HK-2 (cell line): ENCODE measurements at regions not wholly inside any gene's neighbourhood (a gene's known extent, or its start where the extent isn't known, plus 50 kb on each side); places are given as distances from the start of the nearest gene placed in this dataset.
"Not testable (repeated sequence)": the region's sequence is repeated elsewhere in the genome, so short reads cannot be mapped to it uniquely, and the experiment has no call there.

Experiments
- DNase-seq: peaks from one replicate; pipeline ENCODE4 v3.0.0-alpha.2; 2018; ENCODE audit not compliant: unreplicated experiment

DNA sequence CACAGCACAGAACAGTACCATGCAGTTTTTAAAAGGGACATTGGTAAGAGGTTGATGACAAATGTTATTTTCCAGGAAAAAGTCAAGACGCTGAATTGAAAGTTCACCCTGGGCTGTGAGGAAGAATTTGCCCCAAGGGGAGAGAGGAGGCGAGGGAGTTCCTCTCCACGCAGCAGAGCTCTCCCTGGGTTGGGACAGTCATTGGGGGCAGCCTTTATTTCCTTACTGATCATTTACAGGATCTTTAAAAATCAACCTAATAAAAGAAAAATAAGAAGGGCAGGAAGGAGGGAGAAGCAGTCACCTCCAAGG, 49.9 kb upstream of the WNT7B start:
- DNase-seq, result no peak

DNA sequence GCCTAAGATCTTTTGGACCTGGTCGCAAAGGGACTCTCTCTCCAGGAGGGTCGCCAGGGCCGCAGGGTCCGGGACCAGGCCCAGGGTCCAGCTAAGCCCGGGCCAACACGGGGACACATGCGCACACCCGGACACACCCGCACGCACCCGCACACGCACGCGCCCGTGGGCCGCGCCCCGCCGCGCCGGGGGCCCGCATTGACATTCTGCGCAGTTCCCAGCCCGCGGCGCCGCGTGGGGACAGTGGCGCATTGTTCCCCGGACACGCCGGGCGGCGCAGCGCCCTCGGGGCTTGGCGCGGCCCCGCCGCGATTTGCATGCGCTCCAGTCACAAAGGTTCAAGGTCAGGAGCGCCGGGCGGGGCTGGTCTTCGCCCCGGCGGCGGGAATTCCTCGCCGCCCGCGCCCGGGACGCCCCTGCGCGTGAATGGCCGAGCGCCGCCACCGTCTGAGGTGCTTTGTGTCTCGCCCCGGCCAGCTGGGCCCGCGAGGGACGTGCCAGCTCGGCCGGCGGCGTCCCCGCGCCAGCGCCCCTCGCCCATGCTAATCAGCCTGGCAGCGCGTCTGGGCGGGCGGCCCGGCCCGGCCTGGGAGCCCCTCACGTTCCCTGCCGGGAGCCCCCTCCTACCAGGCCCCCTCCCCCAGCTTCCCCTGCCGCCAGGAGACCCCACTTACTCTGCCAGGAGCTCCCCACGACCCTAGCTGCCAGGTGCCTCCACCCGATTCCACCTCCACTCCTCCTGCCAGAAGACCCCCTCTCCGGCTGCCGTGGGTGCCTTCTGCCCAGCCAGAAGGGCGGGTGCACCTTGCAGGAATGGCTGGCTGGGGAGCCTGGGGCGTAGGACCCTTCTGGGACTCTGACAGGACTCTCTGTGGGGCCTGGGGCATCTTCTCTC, 50.5 kb upstream of the WNT7B start:
- no peak for DNase-seq

DNA sequence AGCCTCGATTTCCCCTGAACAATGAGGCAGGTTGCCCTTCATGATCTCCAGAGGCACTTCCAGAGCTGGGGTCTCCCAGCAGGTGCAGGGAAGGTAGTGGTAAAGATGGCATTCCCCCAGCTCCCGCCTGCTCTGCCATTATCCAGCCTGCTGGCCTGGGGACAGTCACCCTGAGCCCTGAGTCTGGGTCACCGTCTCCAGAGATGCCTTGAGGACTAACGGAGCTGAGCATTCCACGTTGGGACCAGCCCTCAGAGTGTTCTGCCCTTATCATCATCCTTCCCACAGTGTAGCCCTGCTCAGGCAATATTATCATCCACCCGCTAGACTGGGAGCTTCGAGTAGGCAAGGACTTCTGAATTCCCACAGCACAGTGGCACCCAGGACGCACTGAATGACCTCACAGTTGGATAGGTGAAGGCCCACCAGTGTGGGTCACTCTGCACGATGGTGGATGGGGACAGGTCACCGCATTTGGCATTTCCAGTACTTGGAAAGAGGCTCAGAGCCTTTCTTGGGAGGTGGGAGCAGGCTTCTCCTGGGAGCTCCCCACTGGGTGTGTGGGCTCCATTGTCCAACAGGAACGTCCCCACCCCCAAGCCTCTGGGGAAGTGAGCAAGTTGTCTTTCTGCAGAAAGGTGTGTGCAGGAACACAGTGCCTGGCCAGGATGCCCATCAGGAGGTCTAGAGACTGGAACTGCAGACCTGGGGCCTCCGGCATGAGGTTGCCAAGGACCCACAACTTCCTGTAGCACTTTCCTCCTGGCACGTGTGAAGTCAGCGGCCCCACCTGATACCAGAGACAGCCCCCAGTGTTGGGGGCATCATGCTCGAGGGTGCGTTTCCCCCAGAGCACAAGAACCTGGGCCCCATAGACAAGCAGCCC, 51.4 kb upstream of the WNT7B start:
- DNase-seq, result no peak

DNA sequence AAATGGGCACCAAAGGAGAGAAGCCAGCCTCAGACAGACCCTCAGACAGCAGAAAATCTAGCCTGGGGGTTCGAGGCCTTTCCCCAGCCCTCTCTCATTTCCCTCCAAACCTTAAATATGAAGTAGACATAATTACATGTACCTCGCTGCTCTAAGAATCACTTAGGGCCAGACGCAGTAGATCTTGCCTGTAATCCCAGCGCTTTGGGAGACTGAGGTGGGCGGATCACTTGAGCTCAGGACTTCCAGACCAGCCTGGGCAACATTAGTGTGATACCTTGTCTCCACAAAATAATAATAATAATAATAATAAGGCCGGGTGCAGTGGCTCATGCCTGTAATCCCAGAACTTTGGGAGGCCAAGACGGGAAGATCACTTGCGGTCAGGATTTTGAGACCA, 52.1 kb upstream of the WNT7B start:
- DNase-seq, result no peak

DNA sequence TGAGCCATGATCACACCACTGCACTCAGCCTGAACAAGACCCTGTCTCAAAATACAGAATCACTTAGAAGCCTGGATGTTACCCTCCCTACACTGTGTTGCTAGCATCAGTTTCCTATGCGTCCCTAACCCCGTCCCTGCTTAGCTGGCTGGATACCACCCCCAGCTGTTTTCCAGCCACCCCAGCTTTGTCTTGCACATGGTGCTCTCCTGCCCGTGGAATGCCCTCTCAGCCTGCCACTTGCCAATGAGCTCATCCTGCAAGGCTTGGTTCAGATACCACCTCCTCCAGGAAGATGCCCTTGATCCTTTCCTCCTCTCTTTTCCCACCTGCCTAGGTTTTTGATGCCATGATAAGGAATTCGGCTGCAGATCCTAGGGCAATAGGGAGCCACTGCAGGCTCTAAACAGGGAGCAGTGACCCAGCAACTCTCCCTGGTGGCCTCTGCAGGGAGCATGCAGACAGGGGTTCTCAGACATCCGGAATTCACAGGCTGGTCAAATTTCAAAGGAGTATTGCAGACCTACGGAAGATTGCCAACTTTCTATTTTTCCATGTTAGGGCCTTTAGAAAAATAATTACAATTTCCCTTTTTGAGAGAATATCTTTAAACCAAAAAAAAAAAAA, 52.7 kb upstream of the WNT7B start:
- no peak for DNase-seq

DNA sequence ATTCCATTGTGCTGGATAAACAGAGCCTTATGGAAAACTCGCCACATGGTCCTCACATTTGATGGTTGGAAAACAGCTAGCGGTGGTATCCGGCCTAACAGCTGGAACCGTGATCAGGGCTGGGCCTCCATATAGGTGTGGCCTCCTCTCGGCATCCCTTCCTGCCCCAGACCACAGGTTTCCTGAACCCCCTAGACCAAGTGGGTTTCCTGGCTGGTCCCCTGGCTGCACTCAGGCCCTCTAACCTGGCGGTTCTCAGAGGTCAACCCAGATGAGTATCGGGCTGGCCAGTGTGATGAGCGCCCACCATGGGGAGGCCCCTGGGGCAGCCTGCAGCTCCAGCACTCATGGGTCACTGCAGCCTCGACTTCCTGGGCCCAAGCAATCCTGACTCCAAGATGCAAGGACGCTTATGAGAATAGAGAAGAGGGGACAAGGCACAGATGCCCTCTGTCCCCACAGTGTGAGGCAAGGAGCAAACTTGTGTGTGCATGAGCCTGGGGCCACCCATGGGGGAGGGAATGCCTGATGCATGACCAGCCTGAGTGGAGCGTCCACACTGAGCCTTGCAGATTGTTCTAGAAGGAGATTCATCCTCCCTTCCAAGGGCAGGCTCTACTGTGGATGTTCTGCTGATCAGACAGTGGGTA, 53.4 kb upstream of the WNT7B start:
- DNase-seq, result no peak

DNA sequence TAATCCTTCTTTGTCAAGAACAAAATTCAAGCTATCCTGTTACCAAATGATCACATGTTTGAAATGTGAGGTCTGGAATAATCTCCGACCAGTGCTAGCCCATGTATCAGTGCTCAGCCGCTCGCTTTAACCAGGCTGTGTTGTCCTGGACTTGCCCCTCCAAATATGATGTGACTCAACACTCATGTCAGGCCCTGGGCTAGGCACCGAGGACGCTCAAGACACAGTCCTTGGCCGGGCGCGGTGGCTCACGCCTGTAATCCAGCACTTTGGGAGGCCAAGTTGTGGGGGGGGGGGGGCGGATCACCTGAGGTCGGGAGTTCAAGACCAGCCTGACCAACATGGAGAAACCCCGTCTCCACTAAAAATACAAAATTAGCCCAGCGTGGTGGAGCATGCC, 54.1 kb upstream of the WNT7B start:
- DNase-seq, result no peak

DNA sequence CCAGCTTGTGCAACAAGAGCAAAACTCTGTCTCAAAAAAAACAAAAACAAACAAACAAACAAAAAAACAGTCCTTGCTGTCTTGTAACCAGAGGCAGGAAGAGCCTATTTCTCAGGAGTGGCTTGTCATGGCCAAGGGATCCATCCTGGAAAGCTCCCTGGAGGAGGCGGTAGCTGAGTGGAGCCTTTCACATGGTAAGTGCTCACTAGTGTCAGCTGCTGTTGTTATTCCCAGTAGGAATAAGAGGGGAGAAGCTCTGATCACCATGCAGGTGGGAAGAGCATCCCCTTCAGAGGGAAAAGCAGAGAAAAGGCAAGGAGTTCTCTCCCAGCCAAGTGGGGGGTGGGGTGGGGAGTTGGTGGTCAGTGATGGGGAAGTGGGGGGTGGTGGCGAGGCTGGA, 54.6 kb upstream of the WNT7B start:
- DNase-seq, result no peak

DNA sequence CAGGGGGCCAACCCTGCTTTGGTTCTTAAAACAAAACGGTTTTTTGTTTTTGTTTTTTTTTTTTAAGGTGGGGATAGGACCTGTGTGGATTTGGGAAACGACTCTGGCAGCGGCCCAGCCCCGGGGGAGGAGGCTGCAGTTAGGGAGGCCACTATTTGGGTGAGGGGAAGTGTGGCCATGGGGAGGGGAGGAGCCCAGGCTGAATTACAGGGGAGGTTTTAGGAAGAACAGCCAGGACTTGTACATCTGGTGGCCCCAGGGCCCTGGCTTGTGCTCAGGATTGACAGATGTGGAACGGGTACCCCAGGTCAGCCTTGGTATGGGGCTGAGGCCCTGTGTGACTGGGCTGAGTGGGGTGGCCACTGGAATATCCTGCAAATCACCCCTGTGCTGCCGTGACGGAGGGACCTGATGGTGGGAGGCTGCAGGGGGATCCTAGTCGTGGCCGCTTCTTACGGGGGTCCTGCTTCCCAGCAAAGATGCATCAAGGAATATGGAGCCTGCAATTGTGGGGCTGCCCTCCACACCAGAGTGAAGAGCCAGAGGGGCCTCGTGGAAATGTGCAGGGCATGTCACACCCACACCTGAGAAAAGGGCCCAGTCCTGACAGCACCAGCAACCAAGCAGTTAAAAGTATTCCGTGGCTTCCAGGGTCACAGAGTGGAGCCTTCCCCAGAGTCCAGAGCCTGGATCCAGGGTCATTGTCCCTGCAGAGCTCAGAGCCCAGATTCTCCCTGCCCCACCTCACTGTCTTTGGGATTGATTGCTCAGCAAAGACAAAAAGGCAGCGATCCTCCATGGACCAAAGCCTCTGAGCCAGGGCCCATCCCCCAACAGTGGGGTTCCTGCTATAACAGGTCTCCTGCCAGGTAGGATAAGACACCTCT, 55.2 kb upstream of the WNT7B start:
- no peak for DNase-seq

DNA sequence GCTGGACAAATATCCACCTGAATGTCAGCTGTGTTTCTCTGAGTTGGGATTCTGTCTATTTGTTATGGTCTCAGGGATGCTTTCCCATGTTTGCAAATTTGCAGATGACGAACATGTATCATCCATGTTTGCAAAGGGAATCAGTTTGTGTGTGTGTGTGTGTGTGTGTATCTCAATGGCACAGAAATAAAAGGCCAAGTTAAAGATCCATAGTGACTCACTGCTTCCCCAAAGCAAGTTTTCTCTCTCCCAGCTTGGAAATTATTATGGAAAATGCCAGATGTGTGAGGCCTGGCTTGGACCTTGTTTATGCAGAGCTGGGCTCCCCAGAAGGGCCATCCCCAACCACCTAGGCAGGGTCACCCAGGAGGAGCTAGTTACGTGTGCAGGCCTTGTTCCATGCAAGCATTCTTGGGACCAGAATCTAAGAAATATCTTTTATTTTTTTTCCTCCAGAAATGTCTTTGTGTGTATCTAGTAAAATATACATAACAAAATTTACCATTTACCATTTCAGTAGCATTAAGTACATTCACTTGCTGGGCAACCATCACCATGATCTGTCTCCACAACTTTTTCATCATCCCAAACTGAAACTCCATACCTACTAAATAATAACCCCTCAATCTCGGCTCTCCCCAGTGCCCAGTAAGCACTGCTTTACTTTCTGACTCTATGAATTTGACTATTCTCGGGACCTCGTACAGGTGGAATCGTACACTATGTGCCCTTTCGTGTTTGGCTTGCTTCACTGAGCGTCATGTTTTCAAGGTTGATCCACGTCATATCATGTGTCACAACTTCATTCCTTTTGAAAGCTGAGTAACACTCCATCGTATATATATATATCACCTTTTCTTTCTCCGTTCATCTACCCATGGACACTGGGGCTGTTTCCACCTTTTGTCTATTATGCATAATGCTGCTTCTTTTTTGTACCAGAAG, 56.6 kb upstream of the WNT7B start:
- DNase-seq, result no peak

DNA sequence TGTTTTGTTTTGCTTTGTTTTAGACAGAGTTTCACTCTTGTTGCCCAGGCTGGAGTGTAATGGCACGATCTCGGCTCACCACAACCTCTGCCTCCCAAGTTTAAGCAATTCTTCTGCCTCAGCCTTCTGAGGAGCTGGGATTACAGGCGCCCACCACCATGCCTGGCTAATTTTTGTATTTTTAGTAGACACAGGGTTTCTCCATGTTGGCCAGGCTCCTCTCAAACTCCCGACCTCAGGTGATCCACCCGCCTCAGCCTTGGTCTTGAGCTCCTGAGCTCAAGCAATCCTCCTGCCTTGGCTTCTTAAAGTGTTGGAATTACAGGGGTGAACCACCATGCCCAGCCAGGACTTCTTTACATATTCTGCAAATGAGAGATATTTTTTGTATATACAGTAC, 57.5 kb upstream of the WNT7B start:
- not testable (repeated sequence) for DNase-seq

DNA sequence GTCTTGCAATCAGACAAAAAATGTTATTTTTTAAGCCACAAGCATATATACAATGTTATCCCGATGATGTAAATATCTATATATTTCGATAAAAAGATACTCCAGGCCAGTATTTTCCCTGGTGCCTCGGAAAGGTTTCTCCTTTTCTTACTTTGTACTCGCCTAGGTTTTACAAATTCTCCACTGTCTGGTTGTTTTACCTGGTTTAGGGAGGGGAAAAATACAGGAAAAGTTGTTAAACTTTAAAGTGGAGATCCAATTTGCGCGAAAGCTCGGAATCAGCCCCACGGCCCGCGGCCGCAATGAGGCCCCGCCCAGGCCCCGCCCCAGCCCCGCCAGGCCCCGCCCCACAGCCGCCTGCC, 58.4 kb upstream of the WNT7B start:
- DNase-seq, result no peak

DNA sequence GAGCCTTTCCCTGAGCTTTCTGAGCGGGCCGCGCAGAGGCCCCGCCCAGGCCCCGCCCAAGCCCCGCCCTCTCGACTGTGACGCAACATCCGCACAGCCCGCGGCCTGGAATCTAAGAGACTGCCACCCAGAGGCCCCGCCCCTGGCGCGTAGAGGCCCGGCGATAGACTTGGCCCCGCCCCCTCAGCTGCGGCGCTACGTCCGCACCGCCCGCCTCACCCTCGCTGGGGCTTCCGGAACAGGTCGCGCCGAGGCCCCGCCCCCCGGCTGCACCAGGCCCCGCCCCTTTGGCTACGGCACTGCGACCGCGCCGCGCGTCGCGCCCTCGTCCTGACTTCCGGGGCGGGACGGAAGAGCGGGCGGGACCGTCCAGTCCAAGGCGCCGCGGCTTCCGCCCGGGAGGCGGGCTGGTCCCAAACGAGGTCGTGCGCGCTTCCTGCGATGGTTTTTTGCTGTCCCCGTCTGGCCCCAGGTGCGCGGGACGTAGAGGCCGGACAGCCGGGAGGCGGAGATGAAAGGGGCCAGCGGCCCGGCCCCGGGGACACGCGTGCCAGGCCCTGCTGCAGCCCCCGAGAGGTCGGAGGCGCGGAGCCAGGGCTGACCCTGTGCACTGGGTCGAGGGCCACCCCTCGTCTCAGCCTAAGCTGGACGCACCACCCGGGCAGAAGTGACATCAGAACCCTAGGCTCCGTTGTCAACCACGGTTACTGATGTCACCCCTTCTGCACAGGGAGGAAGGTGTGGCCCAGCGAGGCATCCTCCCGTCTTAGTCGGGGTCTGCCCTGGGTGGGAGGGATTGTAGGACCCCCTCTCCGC, 59.0 kb upstream of the WNT7B start:
- peak; percentile 99 for DNase-seq

DNA sequence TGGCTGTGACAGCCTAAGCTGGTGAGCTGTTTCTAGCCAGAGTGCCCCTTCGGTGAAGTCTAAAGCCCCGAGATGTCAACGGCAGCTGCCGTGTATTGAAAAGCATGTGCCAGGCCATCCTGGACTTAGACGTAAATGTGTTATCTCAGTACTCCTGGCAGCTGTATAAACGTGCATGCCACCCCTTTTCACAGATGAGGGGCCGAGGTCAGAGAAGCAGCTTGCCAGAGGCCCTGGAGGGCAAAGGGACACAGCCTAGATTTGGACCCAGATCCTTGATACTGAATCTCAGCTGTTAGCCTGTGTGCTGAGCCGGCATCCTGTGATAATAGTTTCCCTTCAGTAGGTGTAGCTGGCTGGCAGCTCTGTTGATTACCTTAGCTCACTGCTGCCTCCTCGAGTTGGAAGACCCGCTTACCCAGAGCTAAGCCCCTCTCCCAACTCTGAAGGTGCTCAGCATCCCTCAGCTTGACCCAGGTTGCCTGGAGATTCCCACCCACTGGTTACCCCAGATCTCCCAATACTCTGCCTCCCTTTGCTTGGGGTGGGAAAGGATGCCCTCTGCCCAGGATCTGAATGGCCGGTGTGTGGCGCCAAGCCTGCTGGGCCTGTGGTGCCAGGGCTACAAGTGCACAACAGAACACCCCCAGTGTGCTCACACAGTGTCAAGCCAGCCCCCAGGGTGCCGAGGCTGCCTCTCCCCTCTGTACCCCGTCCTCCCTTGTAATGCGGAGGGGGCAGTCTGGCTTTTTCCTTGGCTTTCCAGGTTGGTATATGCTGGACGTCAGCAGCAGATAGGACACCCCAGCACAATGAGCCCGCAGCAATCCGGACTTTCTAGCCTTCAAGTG, 59.8 kb upstream of the WNT7B start:
- DNase-seq, result peak; percentile 40

DNA sequence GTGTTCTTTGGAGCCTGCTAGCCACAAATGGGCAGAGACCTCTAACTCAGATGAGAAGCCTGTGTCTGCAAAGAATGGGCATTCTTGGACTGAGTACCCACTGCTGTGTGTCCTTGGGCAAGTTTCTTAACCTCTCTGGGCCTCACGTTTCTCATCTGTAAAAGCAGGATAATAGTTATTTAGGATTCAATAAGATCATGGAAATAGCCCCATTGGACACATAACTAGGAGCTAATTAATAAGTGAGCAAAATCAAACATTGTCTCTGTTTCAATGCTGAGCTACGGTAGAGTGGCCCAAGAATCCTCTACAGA, 61.2 kb upstream of the WNT7B start:
- no peak for DNase-seq

DNA sequence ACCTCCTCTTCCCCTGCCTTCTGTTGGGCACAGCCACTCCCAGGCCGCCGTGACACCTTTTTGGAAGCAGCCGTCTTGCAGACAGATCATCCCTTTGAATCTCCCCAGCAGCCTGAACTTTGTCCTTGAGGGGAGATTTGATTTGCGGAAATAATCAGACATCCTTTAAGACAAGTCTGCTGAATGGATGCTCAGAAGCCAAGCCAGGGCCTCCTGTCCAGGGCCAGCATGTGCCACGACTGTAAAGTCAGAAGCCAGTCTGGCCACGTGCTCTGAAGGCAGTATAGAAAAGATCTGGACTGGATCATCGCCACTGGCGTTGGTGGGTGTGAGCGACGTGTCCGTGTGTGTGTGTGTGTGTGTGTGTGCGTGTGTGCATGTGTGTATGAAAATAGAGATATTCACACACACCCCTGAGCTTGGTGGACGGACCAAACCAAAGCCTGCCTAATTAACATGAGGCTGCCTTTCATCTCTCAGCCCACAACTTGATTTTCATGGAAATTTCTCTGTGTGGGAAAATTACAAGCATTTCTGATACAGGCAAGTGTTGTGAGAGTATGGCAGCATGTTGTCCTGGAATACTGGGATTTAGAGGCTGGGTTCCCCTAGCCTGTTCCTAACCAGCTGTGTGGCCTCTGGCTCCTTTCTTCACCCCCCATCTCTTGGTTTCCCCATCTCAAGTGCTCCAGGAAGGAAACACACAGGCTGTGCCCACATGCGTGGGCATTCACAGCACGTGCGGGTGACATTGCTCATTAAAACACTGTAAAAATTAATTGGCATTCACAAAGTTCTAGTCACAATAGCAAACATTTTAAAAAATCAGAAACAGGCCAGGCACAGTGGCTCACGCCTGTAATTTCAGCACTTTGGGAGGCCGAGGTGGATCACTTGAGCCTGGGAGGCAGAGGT, 61.8 kb upstream of the WNT7B start:
- DNase-seq, result no peak

DNA sequence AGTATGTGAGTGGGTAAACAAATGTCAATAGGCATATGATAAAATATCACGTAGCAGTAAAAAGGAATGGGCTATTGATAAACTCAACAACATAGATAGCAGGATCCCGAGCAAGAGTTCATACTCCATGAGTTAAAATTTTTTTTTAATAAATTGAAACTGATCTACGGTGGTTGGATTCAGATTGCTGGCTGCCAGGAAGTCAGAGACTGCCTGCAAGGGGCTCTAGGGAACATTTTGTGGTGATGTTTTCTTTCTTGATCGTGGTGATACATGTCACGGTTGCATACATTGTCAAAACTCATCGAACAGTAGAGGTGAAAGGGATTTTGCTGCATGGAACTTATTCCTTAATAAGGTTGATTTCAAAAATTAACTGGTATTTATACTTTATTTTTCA, 62.6 kb upstream of the WNT7B start:
- no peak for DNase-seq
